T-cell (primary cell): ENCODE measurements at regions not wholly inside any gene's neighbourhood (a gene's known extent, or its start where the extent isn't known, plus 50 kb on each side); places are given as distances from the start of the nearest gene placed in this dataset.
"Not testable (repeated sequence)": the region's sequence is repeated elsewhere in the genome, so short reads cannot be mapped to it uniquely, and the experiment has no call there.

Experiments
- ATAC-seq, 4 experiments: fragments of 200-7000 bp in 3 of 4; fragments of 150-1000 bp in 1 of 4; cut with Tn5 transposase; replicated peaks in 1 of 4; 1 replicate in 3 of 4; 2 replicates in 1 of 4; pipeline ENCODE4 v1.10.0; 2021; ENCODE audit warnings: moderate library complexity in 3 of 4, mild to moderate bottlenecking in 2 of 4, moderate number of reproducible peaks in 1 of 4
- CTCF ChIA-PET, 2 donors: fragments of 300-600 bp; sonication (Branson Sonifier 250); formaldehyde crosslinking; loops; one replicate each; lab custom pipeline; 2022; ENCODE audit warnings: antibody characterized with exemption in 2 of 2; lab: Charles Lee
- POLR2A ChIA-PET, 2 donors: fragments of 300-600 bp; sonication (Branson Sonifier 250); formaldehyde crosslinking; loops; one replicate each; lab custom pipeline; 2022; ENCODE audit warnings: antibody characterized with exemption in 2 of 2; lab: Charles Lee
- DNase-seq, 35 experiments: peaks; one replicate each; pipeline versions ENCODE4 v3.0.0 to v3.0.0-alpha.2; 2013 to 2023
- H3K27ac ChIP-seq: one replicate; pipeline ENCODE4 v1.5.1; 2013; ENCODE audit warnings: low read length
- H3K27me3 ChIP-seq, 2 experiments: replicated peaks in 1 of 2; 1 replicate in 1 of 2; 2 replicates in 1 of 2; pipeline versions ENCODE4 v1.6.1 to v1.7.0; 2013; ENCODE audit warnings: low read length in 1 of 2, mixed read lengths in 1 of 2; ENCODE audit not compliant: control insufficient read depth in 2 of 2, insufficient read depth in 2 of 2; ENCODE audit errors: extremely low read depth in 1 of 2
- H3K36me3 ChIP-seq, 2 donors: 1 replicate in 1 of 2; 2 replicates in 1 of 2; pipeline versions ENCODE4 v1.6.1 to v1.7.0; 2013; ENCODE audit warnings: low read length in 1 of 2; ENCODE audit not compliant: control insufficient read depth in 2 of 2, insufficient read depth in 1 of 2; ENCODE audit errors: extremely low read depth in 1 of 2
- H3K4me1 ChIP-seq, 2 experiments: 1 replicate in 1 of 2; 2 replicates in 1 of 2; pipeline versions ENCODE4 v1.6.1 to v1.7.0; 2013; ENCODE audit warnings: low read length in 2 of 2, mixed read lengths in 1 of 2; ENCODE audit not compliant: insufficient read depth in 2 of 2, control insufficient read depth in 1 of 2; ENCODE audit errors: extremely low read depth in 1 of 2
- H3K4me3 ChIP-seq, 2 donors: 1 replicate in 1 of 2; 2 replicates in 1 of 2; pipeline versions ENCODE4 v1.5.1 to v1.7.0; 2013; ENCODE audit warnings: mild to moderate bottlenecking in 2 of 2, low read length in 1 of 2, moderate library complexity in 1 of 2; ENCODE audit not compliant: control insufficient read depth in 1 of 2; ENCODE audit errors: extremely low read depth in 1 of 2
- H3K9me3 ChIP-seq: 2 replicates; pipeline ENCODE4 v1.7.0; 2013
- H3K27ac Mint-ChIP-seq, 2 donors: one replicate each; pipeline ENCODE4 v1.8.0; 2020 to 2021; ENCODE audit warnings: mild to moderate bottlenecking in 2 of 2, mixed read lengths in 2 of 2
- H3K27me3 Mint-ChIP-seq, 2 donors: one replicate each; pipeline ENCODE4 v1.8.0; 2021 to 2022; ENCODE audit warnings: mixed read lengths in 2 of 2
- H3K36me3 Mint-ChIP-seq: one replicate; pipeline ENCODE4 v1.8.0; 2021; ENCODE audit warnings: mixed read lengths
- H3K4me1 Mint-ChIP-seq, 3 donors: one replicate each; pipeline ENCODE4 v1.8.0; 2020 to 2022; ENCODE audit warnings: mixed read lengths in 3 of 3, mild to moderate bottlenecking in 1 of 3
- H3K4me3 Mint-ChIP-seq, 3 donors: one replicate each; pipeline ENCODE4 v1.8.0; 2020 to 2022; ENCODE audit warnings: mild to moderate bottlenecking in 3 of 3, mixed read lengths in 3 of 3, moderate library complexity in 3 of 3
- H3K9me3 Mint-ChIP-seq, 3 donors: one replicate each; pipeline ENCODE4 v1.8.0; 2020 to 2022; ENCODE audit warnings: mixed read lengths in 3 of 3
- WGBS: methylation state at CpG from one replicate; pipeline ENCODE4 v1.1.5; 2013; ENCODE audit warnings: missing lambda C conversion rate; ENCODE audit not compliant: insufficient coverage; 5-methylcytosine and 5-hydroxymethylcytosine counted together

DNA sequence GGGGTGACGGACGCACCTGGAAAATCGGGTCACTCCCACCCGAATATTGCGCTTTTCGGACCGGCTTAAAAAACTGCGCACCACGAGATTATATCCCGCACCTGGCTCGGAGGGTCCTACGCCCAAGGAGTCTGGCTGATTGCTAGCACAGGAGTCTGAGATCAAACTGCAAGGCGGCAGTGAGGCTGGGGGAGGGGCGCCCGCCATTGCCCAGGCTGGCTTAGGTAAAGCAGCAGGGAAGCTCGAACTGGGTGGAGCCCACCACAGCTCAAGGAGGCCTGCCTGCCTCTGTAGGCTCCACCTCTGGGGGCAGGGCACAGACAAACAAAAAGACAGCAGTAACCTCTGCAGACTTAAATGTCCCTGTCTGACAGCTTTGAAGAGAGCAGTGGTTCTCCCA lies 1760.6 kb upstream of the CDH9 start:
- H3K9me3 Mint-ChIP-seq: peaks cover 7 to 19% (median 10%) of the 10 kb centered on the region in 3 donors
- CTCF ChIA-PET, H3K4me1 Mint-ChIP-seq, H3K4me3 ChIP-seq, H3K4me3 Mint-ChIP-seq, H3K27me3 Mint-ChIP-seq, H3K36me3 Mint-ChIP-seq, POLR2A ChIA-PET, H3K4me1 ChIP-seq, H3K27me3 ChIP-seq, H3K9me3 ChIP-seq, H3K27ac ChIP-seq, H3K27ac Mint-ChIP-seq, H3K36me3 ChIP-seq, ATAC-seq, DNase-seq: not testable (repeated sequence)
- WGBS: 80% methylated on average over 1 of the region's 16 CpGs

DNA sequence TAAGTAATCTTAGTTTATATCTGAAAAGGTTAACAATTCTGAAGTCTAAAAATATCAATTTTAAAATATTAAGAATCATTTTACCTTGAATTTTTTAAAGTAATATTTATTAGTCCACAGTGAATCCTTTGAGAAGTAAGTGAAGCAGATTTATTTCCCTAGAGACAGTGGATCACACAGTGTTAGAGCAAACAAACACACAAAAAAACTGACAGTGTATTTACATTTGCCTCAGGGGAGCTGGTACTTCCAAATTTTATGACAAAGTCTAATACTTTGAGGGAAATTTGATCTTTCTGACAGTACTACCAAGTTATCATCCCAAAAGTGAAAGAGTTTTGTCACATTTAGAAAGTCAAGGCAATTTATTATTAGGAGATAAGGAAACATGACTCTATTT lies 1750.6 kb upstream of the CDH9 start:
- no peak for DNase-seq
- H3K27ac ChIP-seq: no peak overlapping the region
- Mint-ChIP-seq H3K36me3 (no peaks in the 10 kb centered on the region), H3K4me3 (no peak overlapping the region), H3K27ac (no peak overlapping the region), H3K27me3 (no peaks in the 10 kb centered on the region), H3K4me1 (no peaks in the 10 kb centered on the region), H3K9me3 (peaks cover 13 to 29% (median 13%) of the 10 kb centered on the region in 3 donors)
- ATAC-seq: no peak
- H3K9me3 ChIP-seq: no peaks in the 10 kb centered on the region
- no peaks in the 10 kb centered on the region for H3K36me3 ChIP-seq
- no peak overlapping the region for H3K4me3 ChIP-seq
- H3K4me1 ChIP-seq: no peaks in the 10 kb centered on the region
- no peaks in the 10 kb centered on the region for H3K27me3 ChIP-seq
- ChIA-PET CTCF (no interaction called here), POLR2A (no interaction called here)

DNA sequence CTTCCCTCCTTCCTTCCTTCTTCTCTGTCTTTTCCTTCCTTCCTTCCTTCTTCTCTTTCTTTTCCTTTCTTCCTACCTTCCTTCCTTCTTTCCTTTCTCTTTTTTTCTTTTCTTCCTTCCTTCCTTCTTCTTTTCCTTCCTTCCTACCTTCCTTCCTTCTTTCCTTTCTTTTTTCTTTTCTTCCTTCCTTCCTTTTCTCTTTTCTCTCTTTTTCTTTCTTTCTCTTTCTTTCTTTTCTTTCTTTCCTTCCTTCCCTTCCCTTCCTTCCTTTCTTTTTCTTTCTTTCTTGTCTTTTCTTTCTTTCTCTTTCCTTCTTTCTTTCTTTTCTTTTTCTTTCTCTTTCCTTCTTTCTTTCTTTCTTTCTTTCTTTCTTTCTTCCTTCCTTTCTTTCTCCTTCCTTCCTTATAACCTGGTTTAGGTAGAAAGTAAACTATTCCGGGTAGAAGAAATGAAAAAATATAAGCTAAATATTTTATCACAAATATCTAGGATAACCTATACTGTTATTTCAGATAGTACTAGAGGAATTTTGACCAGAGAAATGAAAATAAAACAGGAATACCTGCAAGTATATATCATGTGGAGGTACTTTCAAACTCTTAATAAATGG lies 1741.8 kb upstream of the CDH9 start:
- H3K4me1 Mint-ChIP-seq: no peaks in the 10 kb centered on the region
- H3K9me3 Mint-ChIP-seq: peaks cover 8 to 23% (median 11%) of the 10 kb centered on the region in 3 donors
- ChIA-PET POLR2A (no interaction called here), CTCF (no interaction called here)
- no peak overlapping the region for H3K27ac Mint-ChIP-seq
- H3K4me3 ChIP-seq: no peak overlapping the region
- H3K4me1 ChIP-seq: no peaks in the 10 kb centered on the region
- H3K27ac ChIP-seq: no peak overlapping the region
- WGBS: no CpG with 5 or more reads among the region's 1 CpG
- DNase-seq (no peak), ATAC-seq (no peak)
- H3K27me3 ChIP-seq: no peaks in the 10 kb centered on the region
- H3K27me3 Mint-ChIP-seq: no peaks in the 10 kb centered on the region
- H3K4me3 Mint-ChIP-seq: no peak overlapping the region
- no peaks in the 10 kb centered on the region for H3K9me3 ChIP-seq
- H3K36me3 Mint-ChIP-seq: no peaks in the 10 kb centered on the region
- H3K36me3 ChIP-seq: no peaks in the 10 kb centered on the region

DNA sequence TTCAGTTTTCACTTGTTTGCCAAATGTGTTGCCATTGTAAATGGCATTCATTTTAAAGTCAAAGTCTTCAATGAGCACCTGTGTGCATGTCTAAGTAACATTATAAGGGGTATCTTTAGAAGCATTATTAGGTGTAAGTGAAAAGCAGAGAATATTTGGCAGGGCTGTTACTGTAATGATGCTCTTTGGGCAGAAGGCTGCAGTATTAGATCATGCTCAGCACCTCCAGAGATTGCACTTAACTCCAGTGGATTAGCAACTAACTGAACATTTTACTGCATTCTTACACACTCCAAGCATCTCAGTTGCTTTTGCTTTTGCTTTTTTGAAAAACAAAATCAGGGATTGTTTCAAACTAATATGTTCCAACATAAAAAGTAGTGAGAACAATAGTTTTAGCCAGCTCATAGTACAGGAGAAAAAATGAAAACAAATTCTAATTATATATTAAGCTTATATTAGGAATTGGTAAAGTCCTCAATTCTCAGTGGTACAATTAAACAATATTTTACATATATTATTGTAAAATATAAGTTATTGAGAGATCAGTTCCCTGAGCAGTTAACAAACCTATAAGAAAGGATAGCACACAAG lies 1740.9 kb upstream of the CDH9 start:
- H3K36me3 Mint-ChIP-seq: no peaks in the 10 kb centered on the region
- Histone ChIP-seq H3K27me3 (no peaks in the 10 kb centered on the region), H3K36me3 (no peaks in the 10 kb centered on the region), H3K27ac (no peak overlapping the region), H3K4me3 (no peak overlapping the region), H3K4me1 (no peaks in the 10 kb centered on the region), H3K9me3 (no peaks in the 10 kb centered on the region)
- H3K4me3 Mint-ChIP-seq: no peak overlapping the region
- DNase-seq (no peak), ATAC-seq (no peak)
- ChIA-PET CTCF (interaction anchor here (0.6 kb wide), 2 partner anchors 47 to 103 kb away, joined by 3 read pairs; no protein-coding TSS in a partner anchor), POLR2A (no interaction called here)
- peaks cover 4 to 30% (median 7%) of the 10 kb centered on the region in 3 donors for H3K9me3 Mint-ChIP-seq
- no peaks in the 10 kb centered on the region for H3K4me1 Mint-ChIP-seq
- H3K27ac Mint-ChIP-seq: no peak overlapping the region
- H3K27me3 Mint-ChIP-seq: no peaks in the 10 kb centered on the region

DNA sequence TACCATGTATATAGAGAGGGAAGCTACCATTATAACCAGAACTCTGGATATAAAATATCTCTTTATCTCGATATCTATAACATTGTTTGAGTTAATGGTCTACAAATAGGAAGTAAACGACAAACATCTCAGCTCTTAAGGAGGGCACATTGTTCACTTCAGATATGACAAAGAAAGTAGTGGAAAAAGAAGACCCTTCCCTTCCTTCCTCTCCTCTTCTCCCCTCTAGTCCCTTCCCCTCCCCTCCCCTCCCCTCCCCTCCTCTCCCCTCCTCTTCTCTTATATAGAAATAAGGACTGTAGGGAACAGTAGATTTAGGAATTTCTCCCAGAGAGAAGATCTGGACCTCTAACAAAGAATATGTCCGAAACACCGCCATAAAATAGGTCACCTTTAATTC lies 1731.9 kb upstream of the CDH9 start:
- Mint-ChIP-seq H3K36me3 (no peaks in the 10 kb centered on the region), H3K4me1 (no peaks in the 10 kb centered on the region), H3K9me3 (peaks cover 5 to 27% (median 11%) of the 10 kb centered on the region in 3 donors), H3K4me3 (no peak overlapping the region), H3K27me3 (no peaks in the 10 kb centered on the region), H3K27ac (no peak overlapping the region)
- no peaks in the 10 kb centered on the region for H3K9me3 ChIP-seq
- no peaks in the 10 kb centered on the region for H3K4me1 ChIP-seq
- no peak overlapping the region for H3K4me3 ChIP-seq
- CTCF ChIA-PET: no interaction called here
- POLR2A ChIA-PET: no interaction called here
- H3K27ac ChIP-seq: no peak overlapping the region
- no peaks in the 10 kb centered on the region for H3K27me3 ChIP-seq
- no peak for ATAC-seq
- H3K36me3 ChIP-seq: no peaks in the 10 kb centered on the region
- no peak for DNase-seq
- no CpG with 5 or more reads among the region's 4 CpGs for WGBS

DNA sequence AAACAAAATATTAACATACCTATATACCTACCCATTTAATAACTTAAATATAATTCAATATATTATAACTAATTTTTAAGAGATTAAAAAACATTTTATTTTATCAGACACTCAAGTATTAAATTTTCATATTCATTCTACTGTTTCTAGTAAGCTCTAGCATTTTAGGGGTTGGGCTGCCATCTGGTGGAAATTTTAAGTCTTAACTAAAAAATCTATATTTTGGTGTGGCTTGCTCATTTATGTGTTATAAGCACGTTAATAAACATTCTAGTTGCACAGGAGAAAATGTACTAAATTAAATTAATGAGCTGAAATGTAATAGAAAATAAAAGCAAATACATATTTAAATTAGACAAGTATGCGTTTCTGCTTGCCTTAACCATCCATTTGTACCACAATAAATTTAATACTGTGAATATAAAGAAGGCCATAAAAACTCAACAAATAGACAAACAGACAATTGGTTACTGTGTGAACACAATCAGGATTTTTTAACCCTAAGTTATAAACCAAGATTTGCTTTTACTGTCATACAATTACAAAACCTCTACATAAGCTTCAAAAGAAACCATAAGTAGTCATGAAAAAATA lies 1728.3 kb upstream of the CDH9 start:
- Histone ChIP-seq H3K36me3 (no peaks in the 10 kb centered on the region), H3K9me3 (no peaks in the 10 kb centered on the region), H3K27me3 (no peaks in the 10 kb centered on the region), H3K27ac (no peak overlapping the region), H3K4me3 (no peak overlapping the region), H3K4me1 (no peaks in the 10 kb centered on the region)
- Mint-ChIP-seq H3K36me3 (no peaks in the 10 kb centered on the region), H3K27me3 (no peaks in the 10 kb centered on the region), H3K9me3 (peaks cover 6 to 20% (median 8%) of the 10 kb centered on the region in 3 donors), H3K4me1 (no peaks in the 10 kb centered on the region), H3K27ac (no peak overlapping the region), H3K4me3 (no peak overlapping the region)
- no CpG with 5 or more reads among the region's 2 CpGs for WGBS
- ChIA-PET CTCF (no interaction called here), POLR2A (no interaction called here)
- ATAC-seq (no peak), DNase-seq (no peak)
